Trophoblast cell (in vitro differentiated cells and primary cell): ENCODE measurements at regions not wholly inside any gene's neighbourhood (a gene's known extent, or its start where the extent isn't known, plus 50 kb on each side); places are given as distances from the start of the nearest gene placed in this dataset.

Experiments
- DNase-seq, 2 donors: peaks; one replicate each; pipeline ENCODE4 v3.0.0-alpha.2; 2016
- H2AFZ ChIP-seq: 2 replicates; pipeline ENCODE4 v1.6.1; 2013; ENCODE audit warnings: low read length, moderate library complexity, mild to moderate bottlenecking; ENCODE audit not compliant: insufficient read depth, poor library complexity
- H2AK5ac ChIP-seq: 2 replicates; pipeline ENCODE4 v1.6.1; 2013; ENCODE audit warnings: mild to moderate bottlenecking, low read length
- H2BK120ac ChIP-seq: 2 replicates; pipeline ENCODE4 v1.6.1; 2013; ENCODE audit warnings: low read length, mild to moderate bottlenecking, moderate library complexity; ENCODE audit not compliant: insufficient read depth, poor library complexity
- H2BK12ac ChIP-seq: 2 replicates; pipeline ENCODE4 v1.6.1; 2013; ENCODE audit warnings: mild to moderate bottlenecking, low read length, moderate library complexity
- H2BK5ac ChIP-seq: 2 replicates; pipeline ENCODE4 v1.6.1; 2013; ENCODE audit warnings: low read length, low read depth, moderate library complexity, mild to moderate bottlenecking; ENCODE audit not compliant: poor library complexity
- H3K14ac ChIP-seq: 2 replicates; pipeline ENCODE4 v1.6.1; 2013; ENCODE audit warnings: mild to moderate bottlenecking, low read length
- H3K18ac ChIP-seq: 2 replicates; pipeline ENCODE4 v1.6.1; 2013; ENCODE audit warnings: mild to moderate bottlenecking, low read length
- H3K23ac ChIP-seq: 2 replicates; pipeline ENCODE4 v1.6.1; 2013; ENCODE audit warnings: low read length
- H3K27ac ChIP-seq: 2 replicates; pipeline ENCODE4 v1.5.1; 2013; ENCODE audit warnings: low read depth, mild to moderate bottlenecking, inconsistent platforms, low read length, moderate library complexity
- H3K27me3 ChIP-seq: 2 replicates; pipeline ENCODE4 v1.6.1; 2013; ENCODE audit warnings: inconsistent platforms, mild to moderate bottlenecking, low read length, moderate library complexity; ENCODE audit not compliant: insufficient read depth
- H3K36me3 ChIP-seq, 2 experiments: 1 replicate in 1 of 2; 2 replicates in 1 of 2; pipeline ENCODE4 v1.6.1; 2013; ENCODE audit warnings: low read length in 2 of 2, mild to moderate bottlenecking in 2 of 2, moderate library complexity in 1 of 2; ENCODE audit not compliant: insufficient read depth in 2 of 2, control insufficient read depth in 1 of 2
- H3K4ac ChIP-seq: 2 replicates; pipeline ENCODE4 v1.6.1; 2013; ENCODE audit warnings: low read depth, mild to moderate bottlenecking, low read length, moderate library complexity
- H3K4me1 ChIP-seq, 2 experiments: 1 replicate in 1 of 2; 2 replicates in 1 of 2; pipeline ENCODE4 v1.6.1; 2013; ENCODE audit warnings: low read length in 2 of 2, mild to moderate bottlenecking in 2 of 2, moderate library complexity in 1 of 2; ENCODE audit not compliant: insufficient read depth in 2 of 2, control insufficient read depth in 1 of 2
- H3K4me2 ChIP-seq: 2 replicates; pipeline ENCODE4 v1.6.1; 2013; ENCODE audit warnings: inconsistent platforms, mild to moderate bottlenecking, low read length, moderate library complexity
- H3K4me3 ChIP-seq: 2 replicates; pipeline ENCODE4 v1.5.1; 2013; ENCODE audit warnings: mild to moderate bottlenecking, low read depth, low read length, inconsistent platforms
- H3K79me1 ChIP-seq: one replicate; pipeline ENCODE4 v1.6.1; 2013; ENCODE audit warnings: low read length
- H3K79me2 ChIP-seq: 2 replicates; pipeline ENCODE4 v1.6.1; 2013; ENCODE audit warnings: low read length, mild to moderate bottlenecking; ENCODE audit not compliant: control insufficient read depth, insufficient read depth, poor library complexity
- H3K9ac ChIP-seq: 2 replicates; pipeline ENCODE4 v1.6.1; 2013; ENCODE audit warnings: mild to moderate bottlenecking, low read length
- H3K9me3 ChIP-seq: 2 replicates; pipeline ENCODE4 v1.6.1; 2013; ENCODE audit warnings: low read depth, mild to moderate bottlenecking, control low read depth, inconsistent platforms, low read length; ENCODE audit not compliant: insufficient read depth
- H4K12ac ChIP-seq: 2 replicates; pipeline ENCODE4 v1.6.1; 2013; ENCODE audit warnings: low read depth, mild to moderate bottlenecking, low read length, moderate library complexity
- H4K8ac ChIP-seq: 2 replicates; pipeline ENCODE4 v1.6.1; 2013; ENCODE audit warnings: low read depth, mild to moderate bottlenecking, low read length, moderate library complexity
- H4K91ac ChIP-seq: one replicate; pipeline ENCODE4 v1.6.1; 2013; ENCODE audit warnings: low read depth, mild to moderate bottlenecking, low read length, moderate library complexity
- WGBS: extraction: QIAGEN DNeasy Blood & Tissue Kit; methylation state at CpG from one replicate; pipeline ENCODE4 v1.1.7; 2013; ENCODE audit warnings: missing lambda C conversion rate; ENCODE audit not compliant: insufficient read length, insufficient coverage; ENCODE audit errors: extremely low coverage; 5-methylcytosine and 5-hydroxymethylcytosine counted together

GRCh38 chr1:60823151-60823550 lies 259.2 kb upstream of the NFIA start:
- H2BK12ac ChIP-seq, result no peak overlapping the region
- no peaks in the 10 kb centered on the region for H3K79me1 ChIP-seq
- H2AFZ ChIP-seq, result no peak overlapping the region

DNA sequence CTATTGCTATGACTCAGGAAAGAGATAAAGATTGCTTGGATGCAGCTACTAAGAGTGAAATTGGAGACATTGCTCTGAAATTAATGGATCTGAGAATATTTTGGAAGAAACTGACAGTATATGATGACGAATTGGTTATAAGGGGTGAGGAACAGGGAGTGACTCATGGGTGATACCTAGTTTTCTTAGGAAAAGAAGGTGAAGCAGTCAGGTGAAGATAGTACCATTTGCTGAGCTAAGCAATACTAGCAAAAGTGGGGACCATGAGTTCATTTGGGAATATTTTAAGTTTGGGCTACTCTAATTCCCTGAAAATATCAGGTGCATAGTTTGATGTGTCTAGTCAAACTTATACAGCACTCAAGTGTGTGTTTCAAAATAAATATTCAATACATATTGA lies 260.1 kb upstream of the NFIA start:
- Histone ChIP-seq H2BK5ac (no peak overlapping the region), H4K12ac (no peak overlapping the region), H2BK12ac (no peak overlapping the region), H3K36me3 (no peaks in the 10 kb centered on the region), H3K27ac (no peak overlapping the region), H3K4me2 (no peak overlapping the region), H3K18ac (no peak overlapping the region), H4K91ac (no peak overlapping the region), H2AFZ (no peak overlapping the region), H3K4ac (no peak overlapping the region), H3K4me1 (no peaks in the 10 kb centered on the region), H3K9me3 (no peaks in the 10 kb centered on the region), H3K9ac (no peak overlapping the region), H2AK5ac (no peak overlapping the region), H3K27me3 (no peaks in the 10 kb centered on the region), H3K79me1 (no peaks in the 10 kb centered on the region), H3K79me2 (no peaks in the 10 kb centered on the region), H3K4me3 (no peak overlapping the region), H2BK120ac (no peak overlapping the region), H3K23ac (no peak overlapping the region), H3K14ac (no peak overlapping the region), H4K8ac (no peak overlapping the region)
- no peak for DNase-seq
- no CpG with 5 or more reads among the region's 1 CpG for WGBS

More at GRCh38 chr1:60823151-60823550, 259.2 kb upstream of the NFIA start:
- no peak overlapping the region for H3K14ac ChIP-seq
- no peaks in the 10 kb centered on the region for H3K79me2 ChIP-seq
- no CpG with 5 or more reads among the region's 1 CpG for WGBS
- no peaks in the 10 kb centered on the region for H3K4me1 ChIP-seq
- DNase-seq, result no peak
- no peak overlapping the region for H3K23ac ChIP-seq
- no peak overlapping the region for H3K4me3 ChIP-seq
- no peak overlapping the region for H4K91ac ChIP-seq
- H3K36me3 ChIP-seq, result no peaks in the 10 kb centered on the region
- H3K9me3 ChIP-seq, result no peaks in the 10 kb centered on the region
- no peak overlapping the region for H2BK5ac ChIP-seq
- no peak overlapping the region for H3K18ac ChIP-seq
- no peak overlapping the region for H3K4me2 ChIP-seq
- no peak overlapping the region for H4K8ac ChIP-seq
- no peak overlapping the region for H3K9ac ChIP-seq
- H3K27ac ChIP-seq, result no peak overlapping the region
- H4K12ac ChIP-seq, result no peak overlapping the region
- no peak overlapping the region for H3K4ac ChIP-seq
- no peak overlapping the region for H2BK120ac ChIP-seq
- no peak overlapping the region for H2AK5ac ChIP-seq
- no peaks in the 10 kb centered on the region for H3K27me3 ChIP-seq

DNA sequence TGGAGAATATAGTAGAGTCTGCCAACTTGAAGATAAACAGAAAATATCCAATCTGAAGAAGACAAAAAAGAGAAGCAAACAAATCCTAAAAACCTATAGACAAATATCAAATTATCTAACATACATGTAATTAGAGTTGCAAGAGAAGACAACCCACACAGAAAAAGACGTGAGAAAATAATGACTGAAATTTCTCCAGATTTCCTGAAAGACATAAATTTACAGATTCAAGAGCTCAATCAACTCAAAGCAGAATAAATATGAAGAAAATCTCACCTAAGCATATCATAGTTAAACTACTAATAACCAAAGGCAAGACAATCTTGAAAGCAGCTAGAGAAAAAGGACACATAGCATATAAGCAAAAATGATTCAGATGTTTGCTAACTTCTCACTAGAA lies 261.2 kb upstream of the NFIA start:
- Histone ChIP-seq H3K4me2 (no peak overlapping the region), H4K12ac (no peak overlapping the region), H3K14ac (no peak overlapping the region), H3K27ac (no peak overlapping the region), H2AFZ (no peak overlapping the region), H3K36me3 (no peaks in the 10 kb centered on the region), H3K4me3 (no peak overlapping the region), H3K4ac (no peak overlapping the region), H2AK5ac (no peak overlapping the region), H3K9ac (no peak overlapping the region), H3K79me2 (no peaks in the 10 kb centered on the region), H2BK12ac (no peak overlapping the region), H3K79me1 (no peaks in the 10 kb centered on the region), H3K27me3 (no peaks in the 10 kb centered on the region), H3K18ac (no peak overlapping the region), H3K4me1 (no peaks in the 10 kb centered on the region), H4K8ac (no peak overlapping the region), H2BK120ac (no peak overlapping the region), H3K23ac (no peak overlapping the region), H2BK5ac (no peak overlapping the region), H4K91ac (no peak overlapping the region), H3K9me3 (no peaks in the 10 kb centered on the region)
- WGBS, result no CpG with 5 or more reads among the region's 1 CpG
- DNase-seq, result no peak

DNA sequence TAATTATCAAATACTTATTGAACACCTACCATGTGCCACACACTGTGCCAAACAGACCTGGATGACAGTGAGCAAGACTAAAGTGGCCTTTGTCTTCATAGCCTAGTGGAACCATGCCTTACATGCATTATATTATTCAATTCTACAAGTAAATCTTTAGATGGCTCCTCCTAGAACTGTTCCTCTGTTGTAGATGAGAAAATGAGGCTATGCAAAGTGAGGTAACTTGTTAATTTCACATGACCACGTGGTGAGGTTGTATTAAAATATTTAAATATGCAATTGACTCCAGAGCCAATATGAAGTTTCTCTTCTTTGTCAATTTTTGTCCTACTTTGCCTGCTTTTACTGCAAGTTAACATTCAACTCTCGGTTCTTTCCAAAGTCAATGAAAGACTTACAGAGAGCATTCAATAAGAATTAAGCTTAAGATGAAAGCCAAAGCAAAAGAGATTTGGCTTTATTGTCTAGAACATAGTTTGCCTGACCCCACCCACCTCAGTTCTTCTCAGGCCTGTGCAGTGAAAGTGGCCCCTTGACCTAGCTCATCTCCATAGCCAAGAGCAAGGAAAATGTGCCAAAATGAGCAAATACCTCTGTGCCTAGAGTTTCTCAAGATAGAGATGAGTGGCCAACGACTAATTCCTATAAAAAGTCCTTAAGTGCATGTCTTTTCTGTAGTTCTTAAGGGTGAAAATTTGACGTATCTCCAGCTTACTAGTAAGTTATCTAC lies 263.2 kb upstream of the NFIA start:
- no peak overlapping the region for H3K14ac ChIP-seq
- no peak overlapping the region for H3K18ac ChIP-seq
- no peak for DNase-seq
- no peaks in the 10 kb centered on the region for H3K36me3 ChIP-seq
- no peaks in the 10 kb centered on the region for H3K4me1 ChIP-seq
- H4K91ac ChIP-seq, result no peak overlapping the region
- no peak overlapping the region for H3K4me2 ChIP-seq
- H4K8ac ChIP-seq, result no peak overlapping the region
- H3K27me3 ChIP-seq, result no peaks in the 10 kb centered on the region
- no peak overlapping the region for H2BK5ac ChIP-seq
- H3K79me2 ChIP-seq, result no peaks in the 10 kb centered on the region
- no peak overlapping the region for H3K4ac ChIP-seq
- no CpG with 5 or more reads among the region's 4 CpGs for WGBS
- no peaks in the 10 kb centered on the region for H3K79me1 ChIP-seq
- no peak overlapping the region for H4K12ac ChIP-seq
- no peak overlapping the region for H3K27ac ChIP-seq
- no peak overlapping the region for H2BK120ac ChIP-seq
- H3K9me3 ChIP-seq, result no peaks in the 10 kb centered on the region
- H2BK12ac ChIP-seq, result no peak overlapping the region
- H3K9ac ChIP-seq, result no peak overlapping the region
- no peak overlapping the region for H2AK5ac ChIP-seq
- no peak overlapping the region for H3K4me3 ChIP-seq
- no peak overlapping the region for H3K23ac ChIP-seq
- no peak overlapping the region for H2AFZ ChIP-seq
